HPDE6-E6E7 (cell line): ENCODE measurements at regions not wholly inside any gene's neighbourhood (a gene's known extent, or its start where the extent isn't known, plus 50 kb on each side); places are given as distances from the start of the nearest gene placed in this dataset.

Experiments used
- DNase-seq: peaks from one replicate; pipeline ENCODE4 v3.0.0; 2011; ENCODE audit warnings: missing footprints; ENCODE audit errors: extremely low spot score

- no peak for DNase-seq
Observed at GRCh38 chr2:216286616-216287231, 85.6 kb downstream of the MARCHF4 start.

GRCh38 chr2:216285701-216286100, 86.6 kb downstream of the MARCHF4 start:
- DNase-seq: no peak

GRCh38 chr2:216284708-216285107, 87.6 kb downstream of the MARCHF4 start:
- no peak for DNase-seq

- no peak for DNase-seq
Observed at GRCh38 chr2:216283038-216283900, 89.0 kb downstream of the MARCHF4 start.

GRCh38 chr2:216281876-216282275, 90.4 kb downstream of the MARCHF4 start:
- DNase-seq: no peak

GRCh38 chr2:216281316-216281715, 91.0 kb downstream of the MARCHF4 start:
- no peak for DNase-seq

GRCh38 chr2:216279459-216279858, 92.8 kb downstream of the MARCHF4 start:
- no peak for DNase-seq

- no peak for DNase-seq
Observed at GRCh38 chr2:216279031-216279430, 93.3 kb downstream of the MARCHF4 start.

- DNase-seq: no peak
Observed at GRCh38 chr2:216275890-216276289, 96.4 kb downstream of the MARCHF4 start.

GRCh38 chr2:216274194-216274840, 98.0 kb downstream of the MARCHF4 start:
- no peak for DNase-seq

GRCh38 chr2:216261042-216261537, 111.2 kb downstream of the MARCHF4 start:
- DNase-seq: no peak

GRCh38 chr2:216260629-216261028, 111.7 kb downstream of the MARCHF4 start:
- no peak for DNase-seq

- DNase-seq: no peak
Observed at GRCh38 chr2:216259081-216259480, 113.2 kb downstream of the MARCHF4 start.

- no peak for DNase-seq
Observed at GRCh38 chr2:216257089-216257488, 115.2 kb downstream of the MARCHF4 start.
